Endothelial cell (in vitro differentiated cells): ENCODE measurements at regions not wholly inside any gene's neighbourhood (a gene's known extent, or its start where the extent isn't known, plus 50 kb on each side); places are given as distances from the start of the nearest gene placed in this dataset.

Experiments
- DNase-seq: peaks from one replicate; pipeline ENCODE4 v3.0.0; 2021; ENCODE audit warnings: low spot score
- H3K27ac Mint-ChIP-seq: one replicate; pipeline ENCODE4 v1.8.0; 2021; ENCODE audit warnings: mixed read lengths, inconsistent platforms; ENCODE audit not compliant: unreplicated experiment
- H3K27me3 Mint-ChIP-seq: one replicate; pipeline ENCODE4 v1.8.0; 2021; ENCODE audit warnings: mild to moderate bottlenecking, moderate library complexity, mixed read lengths, inconsistent platforms; ENCODE audit not compliant: unreplicated experiment
- H3K36me3 Mint-ChIP-seq: one replicate; pipeline ENCODE4 v1.8.0; 2021; ENCODE audit warnings: mild to moderate bottlenecking, low read depth, mixed read lengths, inconsistent platforms; ENCODE audit not compliant: unreplicated experiment
- H3K4me1 Mint-ChIP-seq: one replicate; pipeline ENCODE4 v1.8.0; 2021; ENCODE audit warnings: mild to moderate bottlenecking, mixed read lengths, inconsistent platforms; ENCODE audit not compliant: unreplicated experiment
- H3K4me3 Mint-ChIP-seq: one replicate; pipeline ENCODE4 v1.8.0; 2021; ENCODE audit warnings: mild to moderate bottlenecking, mixed read lengths, inconsistent platforms; ENCODE audit not compliant: unreplicated experiment
- H3K9me3 Mint-ChIP-seq: one replicate; pipeline ENCODE4 v1.8.0; 2021; ENCODE audit warnings: mixed read lengths, inconsistent platforms; ENCODE audit not compliant: unreplicated experiment
- TF ChIP-seq, protein P1 (sequence below): fragments of 200-600 bp; sonication (generic); IDR thresholded peaks from one replicate; pipeline ENCODE4 v1.5.0; 2021; ENCODE audit warnings: antibody characterized with exemption; ENCODE audit not compliant: unreplicated experiment

DNA sequence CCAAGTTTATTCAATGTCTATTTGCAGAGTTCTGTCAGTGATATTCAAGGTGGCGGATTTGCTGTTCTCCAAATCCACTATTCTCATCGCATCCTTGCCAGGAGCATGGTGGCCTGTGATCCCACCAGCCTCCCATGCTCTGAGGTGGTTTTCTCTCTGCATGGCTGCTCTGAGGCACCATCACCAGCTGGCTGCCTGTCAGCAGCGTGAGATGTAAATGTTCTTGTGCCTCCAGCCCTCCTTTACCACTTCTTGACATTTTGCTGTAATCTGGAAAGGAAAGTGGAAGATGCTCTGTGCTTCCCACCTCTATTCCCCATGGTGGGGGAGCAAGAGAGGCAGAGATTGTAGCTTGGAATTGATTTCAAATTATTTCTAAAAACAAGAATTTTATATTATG, 293.6 kb upstream of the SLC24A2 start:
- Mint-ChIP-seq H3K27ac (no peak overlapping the region), H3K4me1 (no peaks in the 10 kb centered on the region), H3K36me3 (no peaks in the 10 kb centered on the region), H3K27me3 (no peaks in the 10 kb centered on the region), H3K4me3 (no peak overlapping the region), H3K9me3 (no peaks in the 10 kb centered on the region)
- no peak for DNase-seq
- TF ChIP-seq, protein P1, sequence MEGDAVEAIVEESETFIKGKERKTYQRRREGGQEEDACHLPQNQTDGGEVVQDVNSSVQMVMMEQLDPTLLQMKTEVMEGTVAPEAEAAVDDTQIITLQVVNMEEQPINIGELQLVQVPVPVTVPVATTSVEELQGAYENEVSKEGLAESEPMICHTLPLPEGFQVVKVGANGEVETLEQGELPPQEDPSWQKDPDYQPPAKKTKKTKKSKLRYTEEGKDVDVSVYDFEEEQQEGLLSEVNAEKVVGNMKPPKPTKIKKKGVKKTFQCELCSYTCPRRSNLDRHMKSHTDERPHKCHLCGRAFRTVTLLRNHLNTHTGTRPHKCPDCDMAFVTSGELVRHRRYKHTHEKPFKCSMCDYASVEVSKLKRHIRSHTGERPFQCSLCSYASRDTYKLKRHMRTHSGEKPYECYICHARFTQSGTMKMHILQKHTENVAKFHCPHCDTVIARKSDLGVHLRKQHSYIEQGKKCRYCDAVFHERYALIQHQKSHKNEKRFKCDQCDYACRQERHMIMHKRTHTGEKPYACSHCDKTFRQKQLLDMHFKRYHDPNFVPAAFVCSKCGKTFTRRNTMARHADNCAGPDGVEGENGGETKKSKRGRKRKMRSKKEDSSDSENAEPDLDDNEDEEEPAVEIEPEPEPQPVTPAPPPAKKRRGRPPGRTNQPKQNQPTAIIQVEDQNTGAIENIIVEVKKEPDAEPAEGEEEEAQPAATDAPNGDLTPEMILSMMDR, result no peak

DNA sequence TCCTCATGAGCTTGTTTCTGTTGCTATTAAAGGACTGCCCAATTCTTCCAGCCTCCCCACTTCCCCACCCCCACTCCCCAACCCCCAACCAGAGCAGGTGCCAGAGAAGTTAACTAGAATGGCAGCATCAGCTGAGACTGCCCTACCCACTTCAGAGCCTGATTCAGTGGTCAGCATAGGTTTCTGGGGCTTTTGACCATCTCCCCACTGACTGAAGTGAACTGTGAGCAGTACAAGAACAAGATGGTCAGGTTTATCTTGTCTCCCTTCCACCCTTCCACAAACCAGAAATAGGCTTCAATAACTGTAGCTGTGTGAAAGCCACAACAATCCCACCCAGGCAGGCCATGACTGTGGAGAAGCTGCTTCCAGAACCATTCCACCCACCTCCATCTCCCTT, 289.4 kb upstream of the SLC24A2 start:
- Mint-ChIP-seq H3K4me1 (no peaks in the 10 kb centered on the region), H3K36me3 (no peaks in the 10 kb centered on the region), H3K27me3 (no peaks in the 10 kb centered on the region), H3K27ac (no peak overlapping the region), H3K9me3 (no peaks in the 10 kb centered on the region), H3K4me3 (no peak overlapping the region)
- no peak for DNase-seq
- TF ChIP-seq, protein P1, result no peak

DNA sequence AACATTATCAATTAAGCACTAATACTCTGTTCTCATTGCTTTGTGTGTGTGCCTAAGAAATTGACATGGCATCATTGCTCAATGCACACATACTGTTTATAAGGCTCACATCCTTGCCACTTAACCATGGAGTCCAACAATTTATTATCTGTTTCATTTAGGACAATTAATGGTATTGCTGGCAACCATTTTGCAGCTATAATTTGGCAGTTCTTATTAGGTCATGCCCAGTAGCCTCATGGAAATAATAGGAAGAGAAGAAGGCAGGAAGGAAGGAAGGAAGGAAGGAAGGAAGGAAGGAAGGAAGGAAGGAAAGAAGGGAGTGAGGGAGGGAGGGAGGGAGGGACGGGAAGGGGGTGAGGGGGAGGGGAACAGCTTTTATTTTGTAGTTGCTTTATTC, 285.5 kb upstream of the SLC24A2 start:
- Mint-ChIP-seq H3K36me3 (no peaks in the 10 kb centered on the region), H3K9me3 (no peaks in the 10 kb centered on the region), H3K4me3 (no peak overlapping the region), H3K27ac (no peak overlapping the region), H3K27me3 (no peaks in the 10 kb centered on the region), H3K4me1 (no peaks in the 10 kb centered on the region)
- TF ChIP-seq, protein P1, result no peak
- DNase-seq, result no peak

DNA sequence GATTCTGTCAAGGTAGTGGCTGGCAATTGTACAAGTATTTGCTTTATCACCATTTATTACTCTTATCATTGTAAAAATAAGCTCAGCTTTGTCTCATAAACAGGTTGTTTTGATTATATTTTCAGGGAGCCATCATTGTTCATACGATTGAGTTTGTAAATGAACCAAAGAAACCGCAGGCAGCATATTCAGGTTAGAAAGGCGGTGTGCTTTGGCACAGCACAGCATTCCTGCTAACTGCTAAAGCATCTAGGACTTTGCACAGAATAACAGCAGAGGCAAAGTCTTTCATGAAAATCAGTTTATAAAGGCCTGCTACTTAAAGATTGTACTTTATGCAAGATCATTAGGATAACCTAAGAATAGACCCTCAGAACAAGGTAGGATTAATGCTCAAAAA, 281.5 kb upstream of the SLC24A2 start:
- no peak for DNase-seq
- H3K4me3 Mint-ChIP-seq, result no peak overlapping the region
- H3K9me3 Mint-ChIP-seq, result no peaks in the 10 kb centered on the region
- no peak overlapping the region for H3K27ac Mint-ChIP-seq
- H3K36me3 Mint-ChIP-seq, result no peaks in the 10 kb centered on the region
- H3K27me3 Mint-ChIP-seq, result no peaks in the 10 kb centered on the region
- no peaks in the 10 kb centered on the region for H3K4me1 Mint-ChIP-seq
- TF ChIP-seq, protein P1, result no peak

DNA sequence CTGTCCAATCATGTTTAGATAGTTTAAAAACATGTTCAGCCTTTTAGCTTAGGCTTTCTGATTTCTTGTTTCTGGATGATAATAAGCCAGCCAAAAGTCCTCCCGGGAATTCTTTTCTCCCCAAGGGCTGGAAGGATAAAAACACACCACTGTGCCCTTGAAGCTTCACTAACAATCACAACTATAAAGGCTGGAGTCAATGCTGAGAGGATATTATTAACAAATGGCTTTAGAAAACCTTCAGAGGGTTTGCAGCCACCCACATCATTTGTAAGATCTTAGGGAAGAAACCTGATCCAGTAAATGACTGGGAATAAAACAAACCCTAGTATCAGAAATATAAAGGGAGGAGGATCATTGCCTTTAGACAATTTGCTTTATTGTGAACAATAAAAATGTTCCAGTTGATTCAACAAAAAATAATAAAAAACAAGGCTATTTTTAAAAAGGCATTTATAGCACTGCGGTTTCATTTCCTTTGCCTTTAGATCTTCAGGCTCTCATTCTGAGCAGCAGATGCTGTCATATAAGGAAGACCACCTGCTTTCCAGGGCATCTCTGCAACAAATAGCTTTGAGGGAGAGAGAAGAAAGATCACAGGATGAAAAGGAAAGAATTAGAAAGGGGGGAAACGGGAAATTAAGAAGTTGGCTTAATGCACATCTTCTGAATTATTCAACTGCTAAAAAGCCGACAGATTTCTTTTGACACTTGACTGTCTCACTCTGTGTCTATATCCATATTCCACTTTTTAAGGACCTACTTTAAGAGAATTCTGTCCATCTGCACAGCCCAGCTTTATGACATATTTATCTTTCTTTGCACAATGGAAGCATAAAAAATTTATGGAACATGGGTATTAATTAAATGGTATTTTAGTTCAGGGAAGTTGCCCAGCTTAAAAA, 277.2 kb upstream of the SLC24A2 start:
- no peak overlapping the region for H3K4me3 Mint-ChIP-seq
- peaks cover 7% of the 10 kb centered on the region for H3K4me1 Mint-ChIP-seq
- DNase-seq, result no peak
- no peak overlapping the region for H3K27ac Mint-ChIP-seq
- no peaks in the 10 kb centered on the region for H3K27me3 Mint-ChIP-seq
- TF ChIP-seq, protein P1, result no peak
- no peaks in the 10 kb centered on the region for H3K36me3 Mint-ChIP-seq
- H3K9me3 Mint-ChIP-seq, result no peaks in the 10 kb centered on the region
